SU-DHL-6 (cell line): ENCODE measurements at regions not wholly inside any gene's neighbourhood (a gene's known extent, or its start where the extent isn't known, plus 50 kb on each side); places are given as distances from the start of the nearest gene placed in this dataset.

Experiments used
- H2AFZ ChIP-seq: fragments of 200-600 bp; sonication (generic); 2 replicates; pipeline ENCODE4 v1.6.1; 2014; ENCODE audit warnings: low read depth, mild to moderate bottlenecking, moderate library complexity, mixed read lengths, antibody characterized with exemption, low read length; ENCODE audit not compliant: severe bottlenecking
- H3F3A ChIP-seq: fragments of 200-600 bp; shearing (Covaris generic); 2 replicates; pipeline ENCODE4 v1.6.0; 2016; ENCODE audit warnings: antibody characterized with exemption, mild to moderate bottlenecking; ENCODE audit not compliant: insufficient read depth
- H3K27ac ChIP-seq: fragments of 200-600 bp; sonication (generic); 2 replicates; pipeline ENCODE4 v1.5.1; 2016; ENCODE audit warnings: low read depth, mild to moderate bottlenecking, low read length, moderate library complexity, mixed read lengths
- H3K27me3 ChIP-seq: fragments of 200-600 bp; sonication (generic), shearing (Covaris generic); 2 replicates; pipeline ENCODE4 v1.6.0; 2014; ENCODE audit warnings: mild to moderate bottlenecking, low read length
- H3K36me3 ChIP-seq: fragments of 200-600 bp; sonication (generic); 2 replicates; pipeline ENCODE4 v1.6.1; 2014; ENCODE audit warnings: mild to moderate bottlenecking, low read length, mixed read lengths
- H3K4me2 ChIP-seq: fragments of 300-600, 200-600 bp; shearing (Covaris generic), sonication (generic); 2 replicates; pipeline ENCODE4 v1.6.0; 2014; ENCODE audit warnings: low read length, low read depth, mild to moderate bottlenecking; ENCODE audit not compliant: poor library complexity, severe bottlenecking
- H3K4me3 ChIP-seq: fragments of 200-600 bp; sonication (generic); 2 replicates; pipeline ENCODE4 v1.5.1; 2014; ENCODE audit warnings: antibody characterized with exemption, low read length, mild to moderate bottlenecking, mixed read lengths; ENCODE audit not compliant: insufficient read depth, poor library complexity, severe bottlenecking
- H3K79me2 ChIP-seq: fragments of 200-600 bp; sonication (generic); 2 replicates; pipeline ENCODE4 v1.6.1; 2014; ENCODE audit warnings: mild to moderate bottlenecking, low read length, moderate library complexity; ENCODE audit not compliant: insufficient read depth
- H3K9ac ChIP-seq: fragments of 200-600 bp; sonication (generic); 2 replicates; pipeline ENCODE4 v1.7.0; 2014; ENCODE audit warnings: mild to moderate bottlenecking, low read length
- H3K9me2 ChIP-seq: fragments of 200-600 bp; sonication (generic); replicated peaks from 2 replicates; pipeline ENCODE4 v1.6.1; 2014; ENCODE audit warnings: low read length; ENCODE audit not compliant: insufficient read depth
- H3K9me3 ChIP-seq: fragments of 200-600 bp; sonication (generic); 2 replicates; pipeline ENCODE4 v1.6.1; 2014; ENCODE audit warnings: low read length, mixed read lengths; ENCODE audit not compliant: insufficient read depth
- H4K20me1 ChIP-seq: fragments of 200-600 bp; sonication (generic); 2 replicates; pipeline ENCODE4 v1.6.1; 2014; ENCODE audit warnings: low read depth, mild to moderate bottlenecking, antibody characterized with exemption, low read length, moderate library complexity, mixed read lengths
- CTCF ChIP-seq: fragments of 200-600 bp; sonication (generic); IDR thresholded peaks from one replicate; pipeline ENCODE4 v1.5.1; 2017; ENCODE audit warnings: antibody characterized with exemption, mild to moderate bottlenecking, low read length, moderate library complexity; ENCODE audit not compliant: insufficient read depth, poor library complexity, severe bottlenecking
- EZH2phosphoT487 ChIP-seq: fragments of 200-600 bp; sonication (generic), shearing (Covaris generic); conservative IDR thresholded peaks from 2 replicates; pipeline ENCODE4 v1.6.1; 2018; ENCODE audit warnings: mild to moderate bottlenecking, antibody characterized with exemption, low read length, moderate library complexity, mixed read lengths

GRCh38 chr7:88457320-88457719, 150.6 kb upstream of the STEAP4 start:
- H3K79me2 ChIP-seq: no peaks in the 10 kb centered on the region
- TF ChIP-seq EZH2phosphoT487 (no peak), CTCF (no peak)
- H3K9me2 ChIP-seq: no peaks in the 10 kb centered on the region
- no peaks in the 10 kb centered on the region for H3F3A ChIP-seq
- no peak overlapping the region for H3K4me2 ChIP-seq
- H4K20me1 ChIP-seq: no peaks in the 10 kb centered on the region
- no peak overlapping the region for H3K27ac ChIP-seq
- no peak overlapping the region for H3K9ac ChIP-seq
- H2AFZ ChIP-seq: no peak overlapping the region
- no peaks in the 10 kb centered on the region for H3K27me3 ChIP-seq
- H3K9me3 ChIP-seq: no peaks in the 10 kb centered on the region
- H3K36me3 ChIP-seq: no peaks in the 10 kb centered on the region
- H3K4me3 ChIP-seq: no peak overlapping the region

DNA sequence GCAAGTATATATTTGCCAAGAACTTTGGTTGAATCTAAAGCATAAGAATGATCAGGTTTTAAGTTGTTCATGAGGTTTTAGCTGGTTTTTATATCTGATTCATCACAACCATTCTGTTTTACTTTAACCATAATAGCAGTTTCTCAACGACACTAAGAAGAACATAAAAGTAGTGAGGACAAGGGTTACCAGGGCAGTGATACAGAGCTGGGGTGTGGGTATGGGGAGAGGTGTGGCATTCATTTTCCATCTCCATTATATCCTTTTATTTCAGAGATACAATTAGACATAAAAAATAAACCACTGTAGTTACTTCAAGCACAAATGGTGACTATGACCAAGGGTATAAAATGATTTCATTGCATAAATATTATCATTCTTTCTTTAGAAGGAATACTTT, 149.8 kb upstream of the STEAP4 start:
- Histone ChIP-seq H3K4me2 (no peak overlapping the region), H3K9me2 (no peaks in the 10 kb centered on the region), H3K9me3 (no peaks in the 10 kb centered on the region), H3K27ac (no peak overlapping the region), H3K9ac (no peak overlapping the region), H3K79me2 (no peaks in the 10 kb centered on the region), H3K4me3 (no peak overlapping the region), H4K20me1 (no peaks in the 10 kb centered on the region), H3K27me3 (no peaks in the 10 kb centered on the region), H3K36me3 (no peaks in the 10 kb centered on the region), H3F3A (no peaks in the 10 kb centered on the region), H2AFZ (no peak overlapping the region)
- TF ChIP-seq CTCF (no peak), EZH2phosphoT487 (no peak)

- Histone ChIP-seq H3F3A (no peaks in the 10 kb centered on the region), H3K4me3 (no peak overlapping the region), H3K27ac (no peak overlapping the region), H3K4me2 (no peak overlapping the region), H3K36me3 (no peaks in the 10 kb centered on the region), H2AFZ (no peak overlapping the region), H4K20me1 (no peaks in the 10 kb centered on the region), H3K9ac (no peak overlapping the region), H3K9me3 (no peaks in the 10 kb centered on the region), H3K9me2 (no peaks in the 10 kb centered on the region), H3K27me3 (no peaks in the 10 kb centered on the region), H3K79me2 (no peaks in the 10 kb centered on the region)
- TF ChIP-seq CTCF (no peak), EZH2phosphoT487 (no peak)
Measured at GRCh38 chr7:88455696-88456095, 149.0 kb upstream of the STEAP4 start.

DNA sequence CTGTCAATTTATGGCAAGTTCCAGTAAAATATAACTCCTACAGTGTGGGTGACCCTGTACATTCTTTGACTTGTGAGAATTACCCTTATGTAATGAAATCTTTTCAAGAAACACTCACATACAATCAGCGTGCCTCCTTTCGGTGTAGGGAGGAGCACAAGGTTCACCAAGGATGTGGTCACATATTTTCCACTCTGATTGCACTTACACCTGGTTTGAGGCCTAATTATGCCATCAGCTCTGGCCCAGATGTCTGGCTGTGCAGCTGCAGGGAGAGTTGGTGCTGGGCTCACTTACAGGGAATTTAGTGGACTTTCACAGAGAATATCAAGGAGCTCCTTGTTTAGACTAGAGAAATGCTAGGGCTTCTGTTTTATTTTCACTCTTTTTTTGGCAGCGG, 146.0 kb upstream of the STEAP4 start:
- H3K79me2 ChIP-seq: no peaks in the 10 kb centered on the region
- no peak overlapping the region for H2AFZ ChIP-seq
- H3K36me3 ChIP-seq: no peaks in the 10 kb centered on the region
- H4K20me1 ChIP-seq: no peaks in the 10 kb centered on the region
- TF ChIP-seq EZH2phosphoT487 (no peak), CTCF (no peak)
- H3F3A ChIP-seq: no peaks in the 10 kb centered on the region
- no peak overlapping the region for H3K27ac ChIP-seq
- no peaks in the 10 kb centered on the region for H3K9me3 ChIP-seq
- no peaks in the 10 kb centered on the region for H3K9me2 ChIP-seq
- H3K4me2 ChIP-seq: no peak overlapping the region
- H3K4me3 ChIP-seq: no peak overlapping the region
- no peaks in the 10 kb centered on the region for H3K27me3 ChIP-seq
- no peak overlapping the region for H3K9ac ChIP-seq
